CD4-positive, alpha-beta T cell (primary cell): ENCODE measurements at regions not wholly inside any gene's neighbourhood (a gene's known extent, or its start where the extent isn't known, plus 50 kb on each side); places are given as distances from the start of the nearest gene placed in this dataset.

Source experiments
- ATAC-seq: fragments of 200-7000 bp; cut with Tn5 transposase; one replicate; pipeline ENCODE4 v1.10.0; 2022; ENCODE audit warnings: mild to moderate bottlenecking; ENCODE audit not compliant: poor library complexity
- CTCF ChIA-PET: fragments of 350-600 bp; sonication (Branson Sonifier 250); formaldehyde crosslinking; loops from one replicate; lab custom pipeline; 2021; ENCODE audit warnings: antibody characterized with exemption, inconsistent platforms; lab: Charles Lee
- POLR2A ChIA-PET: fragments of 350-600 bp; sonication (Branson Sonifier 250); formaldehyde crosslinking; loops from one replicate; lab custom pipeline; 2021; ENCODE audit warnings: antibody characterized with exemption, inconsistent platforms; lab: Charles Lee
- DNase-seq, 14 experiments: peaks; one replicate each; pipeline ENCODE4 v3.0.0-alpha.2; 2013 to 2020; ENCODE audit warnings: mixed read lengths in 2 of 14
- H3K27ac ChIP-seq, 2 donors: one replicate each; pipeline versions ENCODE4 v1.5.1 to v1.7.0; 2013; ENCODE audit warnings: low read length in 2 of 2, low read depth in 1 of 2, mild to moderate bottlenecking in 1 of 2
- H3K27me3 ChIP-seq, 2 experiments: 1 replicate in 1 of 2; 2 replicates in 1 of 2; pipeline versions ENCODE4 v1.6.1 to v1.7.0; 2013; ENCODE audit warnings: low read length in 2 of 2, control low read depth in 1 of 2, mild to moderate bottlenecking in 1 of 2, moderate library complexity in 1 of 2; ENCODE audit not compliant: insufficient read depth in 2 of 2, control insufficient read depth in 1 of 2
- H3K36me3 ChIP-seq: one replicate; pipeline ENCODE4 v1.6.1; 2013; ENCODE audit warnings: low read length, control low read depth; ENCODE audit not compliant: insufficient read depth
- H3K4me1 ChIP-seq: one replicate; pipeline ENCODE4 v1.6.1; 2013; ENCODE audit warnings: low read length, control low read depth; ENCODE audit not compliant: insufficient read depth
- H3K4me3 ChIP-seq: one replicate; pipeline ENCODE4 v1.5.1; 2013; ENCODE audit warnings: mild to moderate bottlenecking, low read length, moderate library complexity
- H3K9me3 ChIP-seq, 2 experiments: 1 replicate in 1 of 2; 2 replicates in 1 of 2; pipeline versions ENCODE4 v1.6.1 to v1.7.0; 2013; ENCODE audit warnings: low read length in 2 of 2, mild to moderate bottlenecking in 2 of 2, control low read depth in 1 of 2, moderate library complexity in 1 of 2; ENCODE audit not compliant: control insufficient read depth in 1 of 2, insufficient read depth in 1 of 2
- H3K27ac Mint-ChIP-seq: one replicate; pipeline ENCODE4 v1.8.0; 2020; ENCODE audit warnings: mixed read lengths
- H3K27me3 Mint-ChIP-seq: one replicate; pipeline ENCODE4 v1.8.0; 2021; ENCODE audit warnings: mixed read lengths
- H3K36me3 Mint-ChIP-seq: one replicate; pipeline ENCODE4 v1.8.0; 2021; ENCODE audit warnings: low read depth, mixed read lengths
- H3K4me1 Mint-ChIP-seq: one replicate; pipeline ENCODE4 v1.8.0; 2021; ENCODE audit warnings: low read depth, mixed read lengths
- H3K4me3 Mint-ChIP-seq: one replicate; pipeline ENCODE4 v1.8.0; 2020; ENCODE audit warnings: mild to moderate bottlenecking, mixed read lengths
- H3K9me3 Mint-ChIP-seq: one replicate; pipeline ENCODE4 v1.8.0; 2020; ENCODE audit warnings: mixed read lengths
- intact Hi-C, 2 experiments: fragments of 100-400 bp; cut with DNase I in 1 of 2; cut with micrococcal nuclease in 1 of 2; formaldehyde crosslinking; loops; one replicate each; pipeline versions ENCODE4 v1.15.1 to v1.9.0; 2023 to 2025; cut with DNase I, micrococcal nuclease
- TF ChIP-seq, protein P1 (sequence below): fragments of 200-600 bp; IDR thresholded peaks from one replicate; pipeline ENCODE4 v1.8.0; 2022; ENCODE audit warnings: antibody characterized with exemption, mild to moderate bottlenecking

GRCh38 chr5:34499001-34499734, 157.0 kb upstream of the RAI14 start:
- H3K27ac ChIP-seq, result peak overlapping the region in 1 of 2 donors; percentile 36
- no peak overlapping the region for H3K27ac Mint-ChIP-seq

DNA sequence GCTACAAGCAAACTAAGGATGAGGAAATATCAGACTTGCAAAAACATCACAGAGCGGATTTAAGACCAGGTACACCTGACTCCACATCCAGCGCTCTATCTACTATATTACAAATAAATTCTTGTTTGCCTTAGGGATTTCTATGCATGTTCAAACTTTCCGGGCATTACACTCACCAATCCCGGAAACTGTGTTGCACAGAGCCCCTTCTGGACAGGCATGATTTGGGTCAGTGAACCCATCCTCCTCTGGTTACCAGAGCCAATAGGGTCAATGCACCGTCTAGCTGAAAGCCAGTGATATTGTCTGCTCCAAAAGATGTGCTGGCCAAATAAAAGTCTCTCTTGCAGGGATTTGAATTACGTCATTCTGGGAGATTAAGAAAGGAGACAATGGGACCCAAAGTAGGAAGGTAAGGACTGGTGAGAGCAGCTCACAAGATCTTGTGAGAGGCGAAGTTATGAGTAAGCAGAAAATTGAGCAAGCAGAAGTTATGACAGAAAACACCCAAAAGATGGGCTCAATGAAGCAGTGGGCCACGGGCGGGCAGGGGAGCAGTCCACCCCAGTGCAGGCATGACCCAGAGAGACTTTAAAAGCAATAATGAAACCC, 155.8 kb upstream of the RAI14 start:
- ChIA-PET POLR2A (no interaction called here), CTCF (no interaction called here)
- Mint-ChIP-seq H3K36me3 (no peaks in the 10 kb centered on the region), H3K4me3 (no peak overlapping the region), H3K27me3 (peaks cover 16% of the 10 kb centered on the region), H3K4me1 (no peaks in the 10 kb centered on the region), H3K9me3 (no peaks in the 10 kb centered on the region), H3K27ac (no peak overlapping the region)
- ATAC-seq (no peak), DNase-seq (peak in 2 of 14 experiments; percentile 33 to 46)
- Histone ChIP-seq H3K27ac (no peak overlapping the region), H3K9me3 (no peaks in the 10 kb centered on the region), H3K4me1 (peaks cover 3% of the 10 kb centered on the region), H3K36me3 (no peaks in the 10 kb centered on the region), H3K4me3 (no peak overlapping the region), H3K27me3 (peaks cover 0 to 9% of the 10 kb centered on the region in 2 experiments)
- intact Hi-C loops, result no loop called here
- TF ChIP-seq, protein P1, sequence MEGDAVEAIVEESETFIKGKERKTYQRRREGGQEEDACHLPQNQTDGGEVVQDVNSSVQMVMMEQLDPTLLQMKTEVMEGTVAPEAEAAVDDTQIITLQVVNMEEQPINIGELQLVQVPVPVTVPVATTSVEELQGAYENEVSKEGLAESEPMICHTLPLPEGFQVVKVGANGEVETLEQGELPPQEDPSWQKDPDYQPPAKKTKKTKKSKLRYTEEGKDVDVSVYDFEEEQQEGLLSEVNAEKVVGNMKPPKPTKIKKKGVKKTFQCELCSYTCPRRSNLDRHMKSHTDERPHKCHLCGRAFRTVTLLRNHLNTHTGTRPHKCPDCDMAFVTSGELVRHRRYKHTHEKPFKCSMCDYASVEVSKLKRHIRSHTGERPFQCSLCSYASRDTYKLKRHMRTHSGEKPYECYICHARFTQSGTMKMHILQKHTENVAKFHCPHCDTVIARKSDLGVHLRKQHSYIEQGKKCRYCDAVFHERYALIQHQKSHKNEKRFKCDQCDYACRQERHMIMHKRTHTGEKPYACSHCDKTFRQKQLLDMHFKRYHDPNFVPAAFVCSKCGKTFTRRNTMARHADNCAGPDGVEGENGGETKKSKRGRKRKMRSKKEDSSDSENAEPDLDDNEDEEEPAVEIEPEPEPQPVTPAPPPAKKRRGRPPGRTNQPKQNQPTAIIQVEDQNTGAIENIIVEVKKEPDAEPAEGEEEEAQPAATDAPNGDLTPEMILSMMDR, result no peak

More at GRCh38 chr5:34499001-34499734, 157.0 kb upstream of the RAI14 start:
- H3K4me1 ChIP-seq, result peaks cover 3% of the 10 kb centered on the region
- no peaks in the 10 kb centered on the region for H3K9me3 ChIP-seq
- CTCF ChIA-PET, result interaction anchor here (0.8 kb wide), 1 partner anchor 13 kb away, joined by 3 read pairs; no protein-coding TSS in a partner anchor
- Mint-ChIP-seq H3K27me3 (peaks cover 12% of the 10 kb centered on the region), H3K9me3 (no peaks in the 10 kb centered on the region), H3K4me3 (no peak overlapping the region), H3K36me3 (no peaks in the 10 kb centered on the region), H3K4me1 (no peaks in the 10 kb centered on the region)
- no peaks in the 10 kb centered on the region for H3K36me3 ChIP-seq
- TF ChIP-seq, protein P1, result no peak
- DNase-seq (peak in 3 of 14 experiments; percentile 31 to 68 (median 52)), ATAC-seq (peak; percentile 17)
- H3K27me3 ChIP-seq, result peaks cover 0 to 6% of the 10 kb centered on the region in 2 experiments
- intact Hi-C loops, result no loop called here
- H3K4me3 ChIP-seq, result no peak overlapping the region
- POLR2A ChIA-PET, result no interaction called here

DNA sequence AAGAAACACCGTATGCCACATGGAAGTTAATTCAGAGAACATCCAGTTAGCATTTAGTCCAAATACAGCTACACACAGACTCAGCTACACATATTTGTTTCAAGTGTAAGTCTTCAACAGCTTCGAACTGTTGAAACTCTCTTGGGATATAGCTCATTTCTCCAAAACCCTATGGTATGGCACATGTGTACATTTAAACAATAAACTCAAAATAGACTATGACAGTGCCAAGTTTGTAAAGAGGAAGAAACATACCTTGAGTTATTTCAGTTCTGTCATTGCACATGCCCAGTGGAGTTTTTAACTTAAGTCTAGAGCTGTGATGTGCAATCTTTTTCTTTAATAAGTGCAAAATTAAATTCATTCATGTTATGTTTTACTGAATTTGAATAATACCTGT, 155.1 kb upstream of the RAI14 start:
- Histone ChIP-seq H3K27ac (no peak overlapping the region), H3K9me3 (no peaks in the 10 kb centered on the region), H3K4me1 (peaks cover 3% of the 10 kb centered on the region), H3K27me3 (peaks cover 0 to 9% of the 10 kb centered on the region in 2 experiments), H3K36me3 (no peaks in the 10 kb centered on the region), H3K4me3 (no peak overlapping the region)
- Mint-ChIP-seq H3K4me3 (no peak overlapping the region), H3K27ac (no peak overlapping the region), H3K9me3 (no peaks in the 10 kb centered on the region), H3K36me3 (no peaks in the 10 kb centered on the region), H3K27me3 (peaks cover 18% of the 10 kb centered on the region), H3K4me1 (no peaks in the 10 kb centered on the region)
- POLR2A ChIA-PET, result no interaction called here
- CTCF ChIA-PET, result no interaction called here
- intact Hi-C loops, result no loop called here
- ATAC-seq, result no peak
- DNase-seq, result no peak
- TF ChIP-seq, protein P1, result no peak
